ENCODE measurements at regions not wholly inside any gene's neighbourhood (a gene's known extent, or its start where the extent isn't known, plus 50 kb on each side); places are given as distances from the start of the nearest gene placed in this dataset.

DNA sequence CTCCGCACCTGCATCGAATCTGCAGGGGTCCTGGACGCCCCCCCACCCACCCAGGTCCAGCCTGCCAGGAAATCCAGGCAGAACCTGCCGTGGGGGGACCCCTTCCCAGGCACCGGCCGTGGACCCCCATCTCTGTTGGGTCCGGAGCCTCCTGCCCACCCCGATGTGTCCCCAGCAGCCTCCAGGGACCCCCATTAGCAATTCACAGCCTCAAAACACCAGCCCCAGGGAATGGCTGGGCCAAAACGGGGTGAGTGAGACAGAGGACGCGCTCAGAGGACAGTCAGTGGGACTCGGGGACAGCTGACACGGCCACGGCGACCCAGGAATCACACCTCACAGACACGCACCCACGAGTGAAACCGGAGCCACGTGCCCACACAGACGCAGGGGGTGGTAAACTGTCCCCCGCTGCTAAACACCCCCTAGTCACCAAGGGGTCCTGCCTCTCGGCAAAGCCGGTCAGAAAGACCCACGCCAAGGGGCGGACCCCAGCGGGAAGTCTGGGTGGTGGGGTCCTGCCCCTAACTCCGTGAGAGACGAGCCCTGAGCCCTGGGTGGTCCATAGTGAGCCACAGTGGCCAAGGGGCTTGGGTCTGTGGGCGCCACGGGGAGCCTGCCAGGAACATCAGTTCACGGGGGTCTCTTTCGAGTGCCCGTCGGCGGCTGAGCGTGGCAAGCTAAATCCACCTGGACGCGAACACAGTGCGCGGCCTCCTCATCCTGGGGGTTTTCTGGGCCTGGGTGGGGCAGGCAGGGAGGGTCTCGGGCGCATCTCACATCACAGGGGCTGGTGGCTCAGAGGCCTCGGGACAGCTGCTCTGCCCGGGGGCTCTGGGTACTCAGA, 126.5 kb upstream of the NKX1-1 start:
- no peak for DNase-seq (ENCODE audit: low read depth in 2 of 3, low spot score in 2 of 3)

DNA sequence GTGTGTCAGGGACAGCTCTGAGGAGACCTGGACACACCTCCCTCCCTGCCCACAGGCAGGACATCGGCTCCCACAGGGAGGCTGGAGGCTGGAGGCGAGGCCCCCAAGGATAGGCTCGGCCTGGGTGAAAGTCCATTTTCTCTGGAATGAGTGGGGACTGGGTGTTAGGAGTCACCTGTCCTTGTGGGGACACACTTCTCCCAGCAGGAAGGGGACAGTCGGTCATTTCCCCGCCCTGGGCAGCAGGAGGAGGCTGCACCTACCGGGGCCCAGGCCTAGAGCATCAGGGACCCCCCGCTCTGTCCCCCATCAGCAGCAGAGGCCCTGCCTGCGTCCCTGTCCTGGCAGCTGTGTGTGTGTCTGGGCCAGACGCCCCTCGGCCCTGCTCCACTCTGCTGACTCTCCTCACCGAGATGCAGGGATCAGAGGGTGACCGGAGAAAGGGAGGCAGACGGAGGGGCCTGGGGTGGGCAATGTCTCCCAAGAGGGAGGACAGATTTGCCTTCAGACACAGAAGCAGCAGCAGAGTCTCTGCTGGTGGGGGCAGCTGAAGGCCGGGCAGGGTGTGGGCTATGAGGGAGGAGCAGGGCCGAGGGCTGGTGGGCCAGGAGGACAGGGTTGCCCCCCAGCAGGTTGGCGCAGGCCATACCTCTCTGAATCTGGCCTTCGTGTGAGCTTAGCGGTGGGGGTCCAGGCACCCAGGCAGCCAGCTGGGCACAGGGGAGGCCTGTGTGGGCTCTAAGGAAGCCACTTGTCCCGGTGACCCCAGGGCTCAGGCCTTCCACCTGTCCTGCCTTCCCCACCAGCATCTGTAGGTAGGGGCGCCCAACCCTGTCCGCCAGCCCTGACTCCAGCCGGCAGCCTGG, 125.7 kb upstream of the NKX1-1 start:
- DNase-seq (ENCODE audit: low read depth in 2 of 3, low spot score in 2 of 3), result no peak

DNA sequence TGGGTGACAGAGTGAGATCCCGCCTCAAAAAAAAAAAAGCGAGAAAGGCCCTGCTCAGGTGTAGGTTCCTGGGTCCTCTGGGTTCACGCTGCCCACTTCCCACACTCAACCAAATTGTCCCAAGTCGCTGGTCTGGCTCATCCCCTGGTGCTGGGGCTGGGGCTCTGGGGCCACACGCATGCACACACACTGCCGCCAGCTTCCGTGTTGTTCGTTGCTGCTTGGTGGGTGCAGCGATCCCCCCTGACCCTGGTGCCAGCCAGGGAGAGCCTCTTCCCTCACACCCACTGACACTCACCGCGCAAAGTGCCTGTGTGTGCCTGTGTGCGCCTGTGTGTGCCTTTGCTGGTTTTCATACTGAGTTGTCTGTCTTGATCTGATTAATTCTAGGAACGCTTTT, 124.1 kb upstream of the NKX1-1 start:
- no peak for DNase-seq (ENCODE audit: low read depth in 2 of 3, low spot score in 2 of 3)

DNA sequence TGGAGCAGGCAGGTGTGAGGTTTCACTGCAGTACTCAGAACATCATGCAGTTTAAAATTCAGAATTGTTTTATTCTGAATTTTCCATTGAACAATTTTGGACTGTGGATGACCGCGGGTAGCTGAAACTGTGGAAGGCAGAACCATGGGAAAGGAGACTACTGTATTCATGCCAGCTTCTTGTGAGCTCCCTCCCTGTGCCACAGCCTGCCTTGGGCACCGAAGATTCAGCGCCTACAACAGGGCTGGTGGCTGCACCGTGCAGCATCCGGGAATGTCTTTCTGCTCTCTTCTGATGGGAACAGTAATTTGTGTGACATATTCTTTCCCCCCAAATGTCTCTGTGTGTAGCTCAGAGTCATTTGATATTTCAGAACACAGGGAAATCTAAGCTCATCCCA, 118.5 kb upstream of the NKX1-1 start:
- no peak for DNase-seq (ENCODE audit: low read depth in 2 of 3, low spot score in 2 of 3)

DNA sequence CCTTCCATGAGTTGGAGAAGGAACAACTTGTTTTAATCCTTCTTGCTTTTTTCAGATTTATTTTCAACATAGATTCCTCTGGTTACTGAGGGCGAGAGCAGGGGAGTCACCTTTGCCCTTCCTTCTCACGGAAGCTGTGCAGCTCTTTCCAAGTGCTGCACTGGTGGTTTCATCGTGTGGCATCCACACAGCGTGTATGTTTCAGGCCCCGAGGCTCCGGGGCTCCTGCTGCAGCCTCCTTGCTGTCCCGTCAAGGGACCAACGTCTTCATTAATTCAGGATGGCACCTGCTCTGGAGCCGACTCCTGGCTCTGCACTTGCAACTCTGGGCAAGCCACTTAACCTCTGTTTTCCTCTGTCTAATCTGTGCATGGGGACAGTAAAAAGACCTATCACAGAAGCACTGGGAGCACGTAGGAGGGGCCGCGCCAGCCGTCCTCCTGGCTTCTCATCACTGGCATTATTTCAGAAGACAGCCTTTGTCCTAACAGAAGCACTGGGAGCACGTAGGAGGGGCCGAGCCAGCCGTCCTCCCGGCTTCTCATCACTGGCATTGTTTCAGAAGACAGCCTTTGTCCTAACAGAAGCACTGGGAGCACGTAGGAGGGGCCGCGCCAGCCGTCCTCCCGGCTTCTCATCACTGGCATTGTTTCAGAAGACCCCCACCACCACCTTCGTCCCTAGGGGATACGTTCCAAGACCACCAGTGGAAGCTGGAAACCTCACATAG, 117.8 kb upstream of the NKX1-1 start:
- no peak for DNase-seq (ENCODE audit: low read depth in 2 of 3, low spot score in 2 of 3)

DNA sequence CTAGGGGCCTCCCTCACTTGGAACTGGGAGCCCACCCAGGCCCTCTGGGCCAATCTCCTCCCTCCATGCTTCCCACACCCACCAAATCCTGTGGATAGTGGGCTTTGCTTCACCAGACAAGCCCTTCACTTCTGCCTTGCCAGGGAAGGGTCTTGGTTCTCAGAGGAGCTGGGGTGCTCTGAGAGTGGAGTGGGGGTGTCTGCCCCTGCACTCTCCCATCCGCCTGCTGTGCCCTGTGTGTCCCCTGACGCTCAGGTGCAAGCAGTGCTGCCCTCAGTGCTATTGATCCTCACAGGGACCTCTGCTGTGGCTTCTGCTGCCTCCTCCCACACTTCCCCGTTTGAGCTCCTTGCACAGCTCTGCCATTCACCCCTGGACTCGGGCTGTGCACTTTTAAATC, 117.3 kb upstream of the NKX1-1 start:
- DNase-seq (ENCODE audit: low read depth in 2 of 3, low spot score in 2 of 3), result no peak

DNA sequence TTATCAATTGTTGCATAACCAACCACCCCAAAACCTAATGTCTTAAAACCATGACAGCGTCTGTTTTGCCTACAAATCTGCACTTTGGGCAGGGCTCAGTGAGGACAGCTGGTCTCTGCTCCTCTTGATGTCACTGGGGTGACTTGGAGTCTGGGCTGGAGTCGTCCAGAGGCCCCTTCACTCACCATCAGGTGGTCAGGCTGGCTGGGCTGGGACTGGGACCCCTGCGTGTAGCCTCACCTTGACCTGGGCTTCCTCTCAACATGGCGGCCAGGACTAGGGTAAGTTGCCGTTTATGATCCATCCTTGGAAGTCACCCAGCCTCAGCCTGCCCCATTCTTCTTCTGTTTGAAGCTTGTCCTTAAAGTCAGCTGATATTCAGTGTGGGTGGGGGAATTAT, 116.8 kb upstream of the NKX1-1 start:
- DNase-seq (ENCODE audit: low read depth in 2 of 3, low spot score in 2 of 3), result no peak

DNA sequence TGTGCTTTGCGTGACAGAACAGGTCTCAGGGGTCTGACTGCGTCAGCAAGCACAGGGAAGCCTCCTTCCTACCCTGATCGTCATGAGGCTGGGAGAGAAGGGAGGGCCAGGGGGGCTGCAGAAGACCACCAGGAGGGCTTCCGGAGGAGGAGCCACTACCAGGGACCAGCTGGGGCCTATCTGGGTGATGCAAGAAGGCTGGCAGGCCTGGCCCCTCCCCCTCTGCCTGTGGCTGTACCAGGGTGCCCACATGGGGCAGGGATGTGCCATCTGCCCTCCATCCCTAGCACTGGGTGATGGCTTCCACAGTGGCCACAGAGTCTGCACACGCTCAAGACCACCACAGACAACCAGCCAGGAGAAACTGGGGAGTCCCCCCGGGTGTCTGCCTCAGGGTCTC, 116.4 kb upstream of the NKX1-1 start:
- DNase-seq (ENCODE audit: low read depth in 2 of 3, low spot score in 2 of 3), result no peak

DNA sequence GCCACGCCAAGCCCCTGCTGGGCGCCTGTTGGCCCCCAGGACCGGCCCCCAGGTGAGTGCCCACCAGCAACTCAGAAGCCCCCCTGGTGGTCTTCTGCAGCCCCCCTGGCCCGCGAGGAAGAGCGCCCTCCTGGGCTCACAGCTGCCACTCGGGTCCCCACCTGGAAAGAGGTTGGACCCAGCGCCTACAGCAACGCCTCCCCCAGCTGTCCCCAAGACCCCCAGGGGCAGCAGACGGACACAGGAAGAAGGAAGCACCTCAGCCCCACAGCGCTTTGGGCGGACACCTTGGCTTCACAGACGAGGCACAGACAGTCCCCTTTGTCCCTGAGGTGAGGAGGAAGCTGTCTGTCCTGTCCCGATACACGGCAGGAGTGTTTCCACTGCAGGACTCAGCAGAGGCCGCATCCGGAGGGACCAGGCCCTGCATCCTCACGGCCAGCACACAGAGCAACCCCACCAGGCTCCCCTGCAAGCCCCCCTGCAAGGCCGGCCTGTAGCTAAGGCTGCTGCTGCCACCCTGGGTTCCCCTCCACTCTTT, 115.6 kb upstream of the NKX1-1 start:
- no peak for DNase-seq (ENCODE audit: low read depth in 2 of 3, low spot score in 2 of 3)

DNA sequence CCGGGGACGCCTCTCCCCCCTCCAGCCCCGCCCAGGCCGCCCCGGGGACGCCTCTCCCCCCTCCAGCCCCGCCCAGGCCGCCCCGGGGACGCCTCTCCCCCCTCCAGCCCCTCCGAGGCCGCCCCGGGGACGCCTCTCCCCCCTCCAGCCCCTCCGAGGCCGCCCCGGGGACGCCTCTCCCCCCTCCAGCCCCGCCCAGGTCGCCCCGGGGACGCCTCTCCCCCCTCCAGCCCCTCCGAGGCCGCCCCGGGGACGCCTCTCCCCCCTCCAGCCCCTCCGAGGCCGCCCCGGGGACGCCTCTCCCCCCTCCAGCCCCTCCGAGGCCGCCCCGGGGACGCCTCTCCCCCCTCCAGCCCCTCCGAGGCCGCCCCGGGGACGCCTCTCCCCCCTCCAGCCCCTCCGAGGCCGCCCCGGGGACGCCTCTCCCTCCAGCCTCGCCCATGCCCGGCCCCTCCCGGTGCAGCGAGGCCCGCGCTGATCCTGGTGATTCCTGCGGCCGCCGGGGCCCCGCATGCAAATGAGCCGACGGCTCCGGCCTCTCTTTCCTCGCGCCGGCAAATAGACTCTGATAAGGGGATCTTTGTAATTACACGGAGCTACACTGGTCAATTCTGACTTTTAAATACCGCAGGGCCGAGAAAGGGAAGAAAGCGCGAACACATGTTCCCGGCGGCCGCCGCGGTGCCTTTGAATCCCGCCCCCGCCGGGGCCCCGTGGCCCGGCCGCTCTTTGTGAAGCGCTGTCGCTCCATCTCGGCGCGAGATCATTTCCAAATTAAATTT, 114.7 kb upstream of the NKX1-1 start:
- DNase-seq (ENCODE audit: low read depth in 2 of 3, low spot score in 2 of 3), result peak in 2 of 3 donors; percentile 35 to 36

DNA sequence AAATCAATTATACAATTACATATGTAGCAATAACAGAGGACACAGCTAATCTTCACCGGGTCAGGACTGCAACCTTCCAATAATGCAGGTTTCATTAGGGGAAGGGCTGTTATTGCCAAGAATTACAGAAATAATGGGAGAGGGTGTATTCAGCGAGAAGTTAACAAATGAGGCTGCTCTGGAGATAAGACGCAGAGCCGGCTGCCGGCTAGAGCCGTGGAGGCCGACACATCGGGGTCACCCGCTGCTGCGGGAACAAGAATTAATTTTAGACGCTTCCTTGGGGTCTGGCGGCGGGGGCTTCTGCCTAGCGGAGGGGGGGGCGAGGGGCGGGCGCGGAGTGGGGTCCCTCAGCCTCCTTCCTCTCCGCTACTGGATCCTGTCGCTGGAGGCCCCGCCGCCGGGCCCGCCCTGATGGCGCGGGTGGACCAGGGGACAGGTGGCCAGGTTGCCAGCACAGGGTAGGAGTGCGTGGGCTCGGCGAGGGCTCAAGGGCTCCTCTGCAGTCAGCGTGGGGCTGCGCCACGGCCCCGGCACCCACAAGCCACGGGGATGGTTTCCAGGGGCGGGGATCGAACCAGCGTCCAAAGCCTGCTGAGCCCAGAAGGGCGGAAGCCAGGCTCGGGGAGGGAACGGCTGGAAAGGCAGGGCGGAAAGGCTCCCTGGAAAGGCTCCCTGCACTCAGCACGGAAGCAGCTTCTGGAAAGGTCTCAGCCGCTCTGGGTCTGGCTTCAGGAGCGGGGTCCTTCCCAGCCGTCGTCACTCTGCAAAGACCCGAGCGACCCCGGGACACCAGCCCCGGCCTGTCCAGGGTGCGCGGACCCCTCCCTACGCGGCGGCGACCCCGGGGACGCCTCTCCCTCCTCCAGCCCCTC, 113.8 kb upstream of the NKX1-1 start:
- DNase-seq (ENCODE audit: low read depth in 2 of 3, low spot score in 2 of 3), result no peak

DNA sequence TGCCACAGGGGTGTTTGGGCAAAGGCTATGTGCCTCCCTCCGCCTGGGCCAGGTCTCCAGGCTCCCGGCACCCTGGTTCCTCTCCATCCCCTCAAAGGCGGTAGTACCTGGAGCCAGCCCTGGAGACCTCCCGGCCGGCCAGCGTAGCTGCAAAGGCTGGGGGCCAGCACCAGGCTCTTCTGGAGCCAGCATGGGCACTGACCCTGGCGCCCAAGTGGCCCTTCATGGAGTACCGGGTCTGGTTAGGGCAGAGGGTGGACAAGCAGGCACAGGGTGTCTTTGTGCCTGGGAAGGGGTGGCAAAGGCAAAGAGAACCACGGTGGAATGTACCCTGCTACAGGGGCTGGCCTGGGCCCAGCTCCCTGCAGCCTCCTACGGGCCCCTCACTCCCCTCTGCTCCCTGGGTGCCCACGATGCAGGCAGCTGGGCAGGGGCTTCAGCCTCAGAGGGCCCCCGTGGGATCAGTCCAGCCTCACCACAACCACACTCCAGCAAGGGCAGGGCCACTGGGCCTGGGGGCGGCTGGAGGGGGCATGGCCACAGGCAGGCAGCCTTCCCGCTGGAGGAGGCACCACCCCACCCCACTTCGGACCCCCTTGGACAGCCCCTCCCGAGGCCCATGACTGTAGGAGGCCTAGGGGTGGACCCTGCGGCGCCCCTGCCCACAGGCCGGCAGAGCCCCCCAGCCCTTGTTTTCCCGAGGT, 112.9 kb upstream of the NKX1-1 start:
- DNase-seq (ENCODE audit: low read depth in 2 of 3, low spot score in 2 of 3), result no peak

DNA sequence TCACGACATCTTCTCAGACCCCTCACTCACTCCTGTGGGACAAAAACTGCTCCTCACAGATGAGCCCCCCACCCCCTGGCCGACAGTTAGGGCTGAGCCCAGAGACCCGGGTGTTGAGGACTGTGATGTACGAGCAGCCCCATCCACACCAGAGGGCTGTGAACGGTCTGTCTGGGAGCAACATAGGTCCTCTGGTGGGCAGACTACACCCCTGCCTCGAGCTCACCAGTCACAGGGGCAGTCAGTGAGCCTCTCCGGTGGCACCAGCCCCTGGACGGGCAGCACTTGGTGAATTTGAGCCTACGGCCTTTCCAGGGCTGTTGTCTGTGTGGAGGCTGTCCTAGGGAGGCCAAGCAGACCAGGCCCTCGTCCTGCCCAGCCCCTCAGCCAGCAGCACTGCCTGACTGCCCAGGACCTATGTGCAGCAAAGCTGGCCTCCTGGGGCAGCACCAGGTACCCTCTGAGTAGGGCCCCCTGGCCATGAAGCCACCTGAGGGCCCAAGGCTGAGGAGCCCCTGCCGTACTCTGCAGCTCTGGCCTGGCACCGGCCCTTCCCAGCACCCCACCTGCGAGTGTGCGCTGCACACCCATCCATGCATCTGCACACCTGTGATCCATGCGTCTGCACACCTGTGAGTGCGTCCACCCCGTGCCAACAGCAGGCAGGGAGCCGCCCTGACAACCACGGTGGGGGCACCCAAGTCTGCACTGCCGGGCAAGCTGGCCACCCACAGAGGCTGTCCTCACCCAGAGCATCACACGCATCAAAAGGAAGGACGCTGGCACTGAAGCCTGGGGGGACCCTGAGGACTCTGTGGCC, 111.6 kb upstream of the NKX1-1 start:
- no peak for DNase-seq (ENCODE audit: low read depth in 2 of 3, low spot score in 2 of 3)

DNA sequence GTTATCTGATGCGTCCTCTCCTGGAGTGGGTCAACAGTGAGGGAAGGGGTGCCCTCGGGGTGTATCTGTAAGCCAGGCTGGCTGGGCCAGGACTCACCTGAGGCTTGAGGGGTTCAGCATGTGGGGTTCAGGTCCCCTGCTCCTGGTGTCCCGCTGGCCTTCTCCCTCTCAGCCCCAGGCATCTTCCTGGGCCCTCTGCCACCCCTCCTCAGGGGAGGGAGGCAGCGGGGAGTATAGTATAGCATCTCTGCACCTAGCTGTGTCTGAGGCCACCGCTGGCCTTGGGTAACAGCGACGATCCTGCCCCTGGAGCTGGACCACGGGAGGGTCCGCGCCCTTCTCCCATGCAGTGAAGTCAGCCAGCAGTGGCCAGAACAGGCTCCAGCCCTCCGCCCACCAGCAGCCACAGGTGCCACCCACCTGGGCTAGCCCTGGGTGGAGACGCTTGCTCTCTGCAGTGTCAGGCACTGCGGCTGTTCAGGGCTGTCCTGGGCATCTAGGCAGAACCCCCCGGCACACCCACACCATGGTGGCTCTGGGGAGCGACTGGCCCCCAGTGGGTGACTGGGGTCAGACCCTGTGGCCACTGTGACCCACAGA, 110.7 kb upstream of the NKX1-1 start:
- DNase-seq (ENCODE audit: low read depth in 2 of 3, low spot score in 2 of 3), result no peak

DNA sequence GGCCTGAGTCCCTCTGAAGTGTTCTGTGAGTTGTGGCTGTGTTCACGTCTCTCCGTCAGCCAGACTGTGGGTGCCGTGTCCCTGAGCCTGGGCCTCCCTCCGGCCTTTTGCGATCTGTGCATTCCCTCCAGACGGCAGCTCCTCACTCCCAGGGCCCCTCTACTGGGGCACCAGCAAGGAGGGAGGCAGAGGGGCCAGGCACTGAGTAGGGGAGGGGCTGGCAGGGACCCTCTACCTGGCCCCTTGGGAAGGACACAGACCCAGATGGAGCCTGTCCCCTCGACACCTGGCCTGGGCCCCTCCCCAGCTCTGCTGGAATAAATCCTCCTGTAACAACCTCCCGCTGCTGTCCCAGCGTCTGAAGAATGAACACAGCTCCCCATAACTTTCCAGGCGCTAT, 110.0 kb upstream of the NKX1-1 start:
- no peak for DNase-seq (ENCODE audit: low read depth in 2 of 3, low spot score in 2 of 3)

DNA sequence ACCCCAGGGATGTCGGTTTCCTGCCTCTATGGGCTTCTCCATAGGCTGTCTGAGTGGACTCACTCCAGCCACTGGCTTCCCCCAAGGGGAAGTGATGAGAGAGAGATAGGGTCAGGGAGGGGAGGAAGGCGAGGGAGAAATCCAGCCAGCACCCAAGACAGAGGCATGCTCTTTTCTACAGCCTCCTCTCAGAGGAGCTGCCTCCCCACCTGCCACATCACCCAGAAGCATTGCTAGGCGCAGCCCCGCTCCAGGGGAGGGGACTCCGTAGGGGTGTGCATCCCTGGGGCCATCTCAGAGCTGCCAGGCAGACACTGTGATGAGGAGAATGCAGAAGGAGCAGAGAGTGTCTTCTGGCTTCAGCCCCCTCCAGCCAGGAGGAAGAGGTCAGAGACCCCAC, 109.5 kb upstream of the NKX1-1 start:
- DNase-seq (ENCODE audit: low read depth in 2 of 3, low spot score in 2 of 3), result no peak

DNA sequence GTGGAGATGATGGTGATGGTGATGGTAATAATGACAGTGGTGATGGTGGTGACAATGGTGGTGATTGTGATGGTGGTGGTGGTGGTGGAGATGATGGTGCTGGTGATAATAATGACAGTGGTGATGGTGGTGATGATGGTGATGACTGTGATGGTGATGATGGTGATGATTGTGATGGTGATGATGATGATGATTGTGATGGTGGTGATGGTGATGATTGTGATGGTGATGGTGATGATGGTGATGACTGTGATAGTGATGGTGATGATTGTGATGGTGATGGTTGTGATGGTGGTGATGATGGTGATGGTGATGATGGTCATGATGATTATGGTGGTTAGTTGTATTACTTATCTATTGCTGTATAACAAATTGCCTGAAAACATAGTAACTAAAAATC, 108.9 kb upstream of the NKX1-1 start:
- no peak for DNase-seq (ENCODE audit: low read depth in 2 of 3, low spot score in 2 of 3)

Measured in hematopoietic multipotent progenitor cell (in vitro differentiated cells).